22Rv1 (cell line): ENCODE measurements at regions not wholly inside any gene's neighbourhood (a gene's known extent, or its start where the extent isn't known, plus 50 kb on each side); places are given as distances from the start of the nearest gene placed in this dataset.

ENCODE experiments used
- ZFX ChIP-seq: fragments of 450-650 bp; IDR thresholded peaks from 2 replicates; pipeline ENCODE4 v1.6.1; 2017; ENCODE audit warnings: antibody characterized with exemption, borderline replicate concordance
- TF ChIP-seq, protein P1 (sequence below): fragments of 450-650 bp; IDR thresholded peaks from 2 replicates; pipeline ENCODE4 v1.5.1; 2017; ENCODE audit warnings: mild to moderate bottlenecking

DNA sequence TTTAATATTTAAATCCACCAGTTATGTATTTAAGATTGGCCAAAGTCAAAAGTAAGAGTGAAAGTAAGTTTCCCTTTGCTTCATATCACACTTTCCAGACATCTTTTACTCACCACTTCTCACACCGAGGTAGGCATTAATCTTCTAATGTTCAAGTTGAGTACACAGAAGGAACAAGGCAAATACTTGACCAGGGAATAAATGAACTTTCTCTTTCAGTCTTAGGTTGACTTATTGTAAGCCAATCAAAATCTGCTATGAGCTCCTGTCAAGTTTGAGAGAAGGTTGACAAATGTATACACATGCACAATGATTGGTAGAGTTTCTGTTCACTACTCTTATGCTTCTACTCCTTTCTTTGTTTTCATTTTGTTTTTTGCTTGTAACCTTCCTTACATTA lies 842.5 kb downstream of the REEP3 start:
- TF ChIP-seq, protein P1, sequence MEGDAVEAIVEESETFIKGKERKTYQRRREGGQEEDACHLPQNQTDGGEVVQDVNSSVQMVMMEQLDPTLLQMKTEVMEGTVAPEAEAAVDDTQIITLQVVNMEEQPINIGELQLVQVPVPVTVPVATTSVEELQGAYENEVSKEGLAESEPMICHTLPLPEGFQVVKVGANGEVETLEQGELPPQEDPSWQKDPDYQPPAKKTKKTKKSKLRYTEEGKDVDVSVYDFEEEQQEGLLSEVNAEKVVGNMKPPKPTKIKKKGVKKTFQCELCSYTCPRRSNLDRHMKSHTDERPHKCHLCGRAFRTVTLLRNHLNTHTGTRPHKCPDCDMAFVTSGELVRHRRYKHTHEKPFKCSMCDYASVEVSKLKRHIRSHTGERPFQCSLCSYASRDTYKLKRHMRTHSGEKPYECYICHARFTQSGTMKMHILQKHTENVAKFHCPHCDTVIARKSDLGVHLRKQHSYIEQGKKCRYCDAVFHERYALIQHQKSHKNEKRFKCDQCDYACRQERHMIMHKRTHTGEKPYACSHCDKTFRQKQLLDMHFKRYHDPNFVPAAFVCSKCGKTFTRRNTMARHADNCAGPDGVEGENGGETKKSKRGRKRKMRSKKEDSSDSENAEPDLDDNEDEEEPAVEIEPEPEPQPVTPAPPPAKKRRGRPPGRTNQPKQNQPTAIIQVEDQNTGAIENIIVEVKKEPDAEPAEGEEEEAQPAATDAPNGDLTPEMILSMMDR, result no peak
- TF ChIP-seq ZFX, result no peak
